ENCODE measurements at regions not wholly inside any gene's neighbourhood (a gene's known extent, or its start where the extent isn't known, plus 50 kb on each side); places are given as distances from the start of the nearest gene placed in this dataset.

- Histone ChIP-seq H2AFZ (ENCODE audit: insufficient read depth, low read depth, low read length, poor library complexity, severe bottlenecking) (no peak overlapping the region), H3K4me3 (replicated peaks in 1 of 3; ENCODE audit: low read depth in 2 of 3, low read length in 3 of 3) (no peak overlapping the region), H3K27me3 (ENCODE audit: control insufficient read depth in 2 of 2, insufficient read depth in 2 of 2, low read length in 2 of 2) (no peaks in the 10 kb centered on the region), H3K4me1 (ENCODE audit: control insufficient read depth in 1 of 2, insufficient read depth in 2 of 2, low read length in 2 of 2) (no peaks in the 10 kb centered on the region), H3K9ac (ENCODE audit: insufficient read depth, low read length, poor library complexity, severe bottlenecking) (no peak overlapping the region), H3K4me2 (replicated peaks; ENCODE audit: extremely low read depth, low read length, poor library complexity, severe bottlenecking) (no peak overlapping the region), H4K20me1 (ENCODE audit: insufficient read depth, low read length) (no peaks in the 10 kb centered on the region), H3K36me3 (replicated peaks in 1 of 2; ENCODE audit: control insufficient read depth in 1 of 2, insufficient read depth in 2 of 2, low read length in 2 of 2) (no peaks in the 10 kb centered on the region), H3K79me2 (ENCODE audit: insufficient read depth, low read length) (no peaks in the 10 kb centered on the region), H3K27ac (ENCODE audit: low read depth in 1 of 2, low read length in 2 of 2) (no peak overlapping the region), H3K9me3 (replicated peaks in 1 of 2; ENCODE audit: control insufficient read depth in 1 of 2, insufficient read depth in 1 of 2, low read length in 2 of 2) (no peaks in the 10 kb centered on the region)
- no peak for TF ChIP-seq CTCF (IDR thresholded peaks at IDR 0.05)
- no peaks in the 10 kb centered on the region for H3K36me3 Mint-ChIP-seq
- H3K27ac Mint-ChIP-seq: no peak overlapping the region
- WGBS (ENCODE audit: insufficient coverage): no CpG with 5 or more reads among the region's 1 CpG
- no peaks in the 10 kb centered on the region for H3K4me1 Mint-ChIP-seq
- peaks cover 0 to 4% (median 0%) of the 10 kb centered on the region in 7 donors for H3K9me3 Mint-ChIP-seq
- intact Hi-C loops (cut with micrococcal nuclease): no loop called here
- H3K4me3 Mint-ChIP-seq: no peak overlapping the region
- no peak for DNase-seq
- H3K27me3 Mint-ChIP-seq (ENCODE audit: low read depth in 3 of 3): peaks cover 3 to 10% (median 3%) of the 10 kb centered on the region in 3 donors
Observed at GRCh38 chr18:54702686-54703085, 111.6 kb downstream of the DYNAP start.

GRCh38 chr18:54710074-54710899, 118.0 kb upstream of the RAB27B start:
- no peak for TF ChIP-seq CTCF (IDR thresholded peaks at IDR 0.05)
- Mint-ChIP-seq H3K27ac (peak overlapping the region in 2 of 7 donors; percentile 11 to 36), H3K36me3 (no peaks in the 10 kb centered on the region), H3K4me3 (no peak overlapping the region), H3K4me1 (no peaks in the 10 kb centered on the region), H3K27me3 (ENCODE audit: low read depth in 3 of 3) (peaks cover 19 to 37% (median 33%) of the 10 kb centered on the region in 3 donors), H3K9me3 (peaks cover 0 to 7% (median 0%) of the 10 kb centered on the region in 7 donors)
- no peak for DNase-seq
- intact Hi-C loops (cut with micrococcal nuclease): no loop called here
- Histone ChIP-seq H3K9me3 (replicated peaks in 1 of 2; ENCODE audit: control insufficient read depth in 1 of 2, insufficient read depth in 1 of 2, low read length in 2 of 2) (no peaks in the 10 kb centered on the region), H3K4me2 (replicated peaks; ENCODE audit: extremely low read depth, low read length, poor library complexity, severe bottlenecking) (no peak overlapping the region), H3K27ac (ENCODE audit: low read depth in 1 of 2, low read length in 2 of 2) (no peak overlapping the region), H3K79me2 (ENCODE audit: insufficient read depth, low read length) (no peaks in the 10 kb centered on the region), H3K27me3 (ENCODE audit: control insufficient read depth in 2 of 2, insufficient read depth in 2 of 2, low read length in 2 of 2) (peaks cover 21 to 24% of the 10 kb centered on the region in 2 donors), H3K4me1 (ENCODE audit: control insufficient read depth in 1 of 2, insufficient read depth in 2 of 2, low read length in 2 of 2) (no peaks in the 10 kb centered on the region), H3K4me3 (replicated peaks in 1 of 3; ENCODE audit: low read depth in 2 of 3, low read length in 3 of 3) (no peak overlapping the region), H4K20me1 (ENCODE audit: insufficient read depth, low read length) (no peaks in the 10 kb centered on the region), H3K36me3 (replicated peaks in 1 of 2; ENCODE audit: control insufficient read depth in 1 of 2, insufficient read depth in 2 of 2, low read length in 2 of 2) (no peaks in the 10 kb centered on the region), H2AFZ (ENCODE audit: insufficient read depth, low read depth, low read length, poor library complexity, severe bottlenecking) (no peak overlapping the region), H3K9ac (ENCODE audit: insufficient read depth, low read length, poor library complexity, severe bottlenecking) (no peak overlapping the region)
- WGBS (ENCODE audit: insufficient coverage): 71% methylated on average over 2 of the region's 8 CpGs
